Mucosa of gallbladder (tissue), 1 donor: ENCODE measurements at regions not wholly inside any gene's neighbourhood (a gene's known extent, or its start where the extent isn't known, plus 50 kb on each side); places are given as distances from the start of the nearest gene placed in this dataset.
"Not testable (repeated sequence)": the region's sequence is repeated elsewhere in the genome, so short reads cannot be mapped to it uniquely, and the experiment has no call there.

ENCODE experiments used
- DNase-seq: peaks from one replicate; pipeline ENCODE4 v3.0.0-alpha.2; 2020; ENCODE audit warnings: low spot score
- donor health status: DM: no; HTN: no; CAD: no.

GRCh38 chr3:195999176-195999575 lies 82.7 kb downstream of the TFRC start:
- not testable (repeated sequence) for DNase-seq

GRCh38 chr3:195996314-195996713 lies 85.6 kb downstream of the TFRC start:
- not testable (repeated sequence) for DNase-seq

GRCh38 chr3:195994343-195994742 lies 86.0 kb upstream of the TNK2 start:
- DNase-seq: peak; percentile 71

- not testable (repeated sequence) for DNase-seq
Measured at GRCh38 chr3:195993671-195994070, 85.3 kb upstream of the TNK2 start.

- DNase-seq: not testable (repeated sequence)
Measured at GRCh38 chr3:195992956-195993595, 84.7 kb upstream of the TNK2 start.

- not testable (repeated sequence) for DNase-seq
Measured at GRCh38 chr3:195991986-195992385, 83.6 kb upstream of the TNK2 start.

GRCh38 chr3:195991243-195991642 lies 82.9 kb upstream of the TNK2 start:
- DNase-seq: not testable (repeated sequence)

- not testable (repeated sequence) for DNase-seq
Measured at GRCh38 chr3:195990841-195991174, 82.5 kb upstream of the TNK2 start.

GRCh38 chr3:195989921-195990840 lies 81.8 kb upstream of the TNK2 start:
- DNase-seq: peak; percentile 87

GRCh38 chr3:195989197-195989920 lies 81.0 kb upstream of the TNK2 start:
- DNase-seq: not testable (repeated sequence)

GRCh38 chr3:195988764-195989163 lies 80.4 kb upstream of the TNK2 start:
- not testable (repeated sequence) for DNase-seq

GRCh38 chr3:195987001-195987400 lies 78.7 kb upstream of the TNK2 start:
- not testable (repeated sequence) for DNase-seq

GRCh38 chr3:195986576-195986975 lies 78.2 kb upstream of the TNK2 start:
- DNase-seq: not testable (repeated sequence)

- DNase-seq: not testable (repeated sequence)
Measured at GRCh38 chr3:195985348-195985920, 77.1 kb upstream of the TNK2 start.

- not testable (repeated sequence) for DNase-seq
Measured at GRCh38 chr3:195984392-195985030, 76.2 kb upstream of the TNK2 start.

GRCh38 chr3:195983880-195984279 lies 75.5 kb upstream of the TNK2 start:
- DNase-seq: not testable (repeated sequence)

GRCh38 chr3:195982754-195983153 lies 74.4 kb upstream of the TNK2 start:
- DNase-seq: not testable (repeated sequence)

- not testable (repeated sequence) for DNase-seq
Measured at GRCh38 chr3:195981778-195982177, 73.4 kb upstream of the TNK2 start.

- not testable (repeated sequence) for DNase-seq
Measured at GRCh38 chr3:195979877-195980276, 71.5 kb upstream of the TNK2 start.

GRCh38 chr3:195978585-195978984 lies 70.2 kb upstream of the TNK2 start:
- not testable (repeated sequence) for DNase-seq

GRCh38 chr3:195976876-195977275 lies 68.5 kb upstream of the TNK2 start:
- not testable (repeated sequence) for DNase-seq
